Mucosa of rectum (tissue), 2 donors: ENCODE measurements at regions not wholly inside any gene's neighbourhood (a gene's known extent, or its start where the extent isn't known, plus 50 kb on each side); places are given as distances from the start of the nearest gene placed in this dataset.
A peak's percentile ranks its signal among the peaks of the same experiment; 100 is the strongest.
"Not testable (repeated sequence)": the region's sequence is repeated elsewhere in the genome, so short reads cannot be mapped to it uniquely, and the experiment has no call there.

ENCODE experiments used
- H3K27ac ChIP-seq, 2 donors: one replicate each; pipeline ENCODE4 v1.7.0; 2013; ENCODE audit warnings: inconsistent platforms in 2 of 2, low read depth in 2 of 2, low read length in 2 of 2
- H3K27me3 ChIP-seq, 2 donors: one replicate each; pipeline ENCODE4 v1.7.0; 2013; ENCODE audit warnings: low read length in 2 of 2; ENCODE audit not compliant: control insufficient read depth in 2 of 2, insufficient read depth in 2 of 2
- H3K36me3 ChIP-seq, 2 donors: one replicate each; pipeline ENCODE4 v1.7.0; 2013; ENCODE audit warnings: low read length in 2 of 2; ENCODE audit not compliant: control insufficient read depth in 2 of 2, insufficient read depth in 2 of 2
- H3K4me1 ChIP-seq, 2 donors: one replicate each; pipeline ENCODE4 v1.7.0; 2013; ENCODE audit warnings: low read length in 2 of 2, mild to moderate bottlenecking in 1 of 2; ENCODE audit not compliant: control insufficient read depth in 2 of 2, insufficient read depth in 2 of 2
- H3K4me3 ChIP-seq, 2 donors: one replicate each; pipeline ENCODE4 v1.7.0; 2013; ENCODE audit warnings: low read length in 2 of 2
- H3K9ac ChIP-seq, 2 donors: one replicate each; pipeline ENCODE4 v1.7.0; 2013; ENCODE audit warnings: low read length in 2 of 2, low read depth in 1 of 2, mild to moderate bottlenecking in 1 of 2
- H3K9me3 ChIP-seq, 2 donors: one replicate each; pipeline ENCODE4 v1.7.0; 2013; ENCODE audit warnings: low read length in 2 of 2; ENCODE audit not compliant: control insufficient read depth in 2 of 2
- donor health status: healthy.
- donor health status: Normal muscosa, but diverticular disease.

DNA sequence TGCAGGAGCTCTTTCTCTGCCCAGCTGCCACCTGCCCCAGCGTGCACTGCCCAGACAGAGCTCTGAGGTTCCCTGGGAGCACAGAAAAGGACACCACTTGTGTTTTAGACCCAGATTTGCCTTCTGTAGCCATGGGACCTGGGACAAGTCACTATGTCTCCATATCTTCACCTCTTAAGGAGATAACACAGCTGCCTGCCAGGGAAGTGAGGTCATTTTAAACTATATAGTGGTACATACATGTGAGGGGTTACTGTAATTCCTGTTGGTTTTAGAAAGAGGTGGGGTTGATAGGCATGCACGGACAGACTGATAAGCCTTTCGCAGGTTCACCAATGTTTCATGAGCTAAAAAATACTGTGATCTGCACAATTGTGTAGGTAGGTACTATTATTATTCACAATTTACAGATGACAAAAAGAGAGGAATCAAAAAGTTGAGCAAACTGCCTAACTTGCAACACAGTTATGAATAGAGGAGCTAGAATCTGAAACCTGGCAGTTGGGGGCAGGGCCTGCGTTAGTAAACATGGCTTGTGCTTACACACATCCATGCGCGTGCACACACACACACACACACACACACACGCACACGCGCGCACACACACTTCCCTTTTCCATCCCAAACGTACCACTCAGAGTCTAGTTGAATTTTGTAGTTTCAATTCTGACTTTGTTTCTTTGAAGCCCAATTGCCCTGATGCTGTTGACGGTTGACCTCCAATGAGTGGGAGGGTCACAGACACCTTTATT lies 193.6 kb downstream of the FAM43A start:
- Histone ChIP-seq H3K9ac (no peak overlapping the region), H3K27me3 (no peaks in the 10 kb centered on the region), H3K4me3 (no peak overlapping the region), H3K4me1 (peaks cover 12 to 13% of the 10 kb centered on the region in 2 donors), H3K9me3 (peaks cover 6 to 7% of the 10 kb centered on the region in 2 donors), H3K27ac (no peak overlapping the region), H3K36me3 (no peaks in the 10 kb centered on the region)

DNA sequence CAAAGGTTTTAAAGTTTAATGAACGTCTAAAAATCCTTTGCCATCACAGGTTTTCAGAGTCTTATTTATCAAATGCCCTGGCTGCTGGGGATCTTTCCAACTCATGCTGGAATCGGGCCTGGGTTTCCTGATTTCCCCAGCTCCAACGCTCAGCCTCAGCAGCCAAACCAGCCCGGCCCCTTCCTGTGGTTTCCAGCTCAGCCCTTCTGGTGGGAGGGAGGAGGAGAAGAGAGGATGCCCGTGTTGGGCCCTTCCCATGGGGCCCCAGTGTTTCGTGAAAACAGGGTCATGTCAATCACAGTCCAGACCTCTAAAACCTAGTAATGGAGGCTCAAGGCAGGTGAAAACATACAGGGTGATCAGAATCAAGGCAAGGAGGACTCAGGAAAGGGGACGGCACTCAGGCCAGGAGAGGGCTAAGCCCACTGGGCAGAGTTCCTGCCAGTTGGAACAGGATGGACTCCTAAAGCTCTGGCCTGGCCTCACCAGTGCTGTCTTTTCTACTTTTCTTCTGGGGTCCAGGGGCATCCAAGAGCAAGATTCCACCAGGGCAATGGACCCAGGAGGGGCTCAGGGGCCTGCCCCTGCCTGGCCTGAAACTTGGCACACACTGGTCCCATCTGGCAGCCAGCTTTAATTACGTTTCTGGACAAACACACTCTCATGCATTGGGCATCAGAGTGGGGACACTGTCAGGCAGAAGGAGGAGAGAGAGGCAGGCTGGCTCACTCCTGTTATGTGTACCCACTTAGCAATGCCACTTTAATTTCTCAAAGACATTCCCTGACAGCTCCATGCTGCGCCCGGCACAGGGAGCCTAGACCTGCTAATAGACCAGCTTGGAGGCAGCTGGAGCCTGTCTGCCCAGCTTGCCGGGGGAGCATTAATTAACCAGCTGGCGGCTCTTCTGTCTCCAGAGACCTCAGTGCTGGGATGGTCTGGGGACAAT lies 194.6 kb downstream of the FAM43A start:
- Histone ChIP-seq H3K27me3 (no peaks in the 10 kb centered on the region), H3K9ac (no peak overlapping the region), H3K36me3 (no peaks in the 10 kb centered on the region), H3K27ac (peak overlapping the region in 1 of 2 donors; percentile 5), H3K4me3 (no peak overlapping the region), H3K9me3 (peaks cover 7 to 9% of the 10 kb centered on the region in 2 donors), H3K4me1 (peaks cover 12 to 13% of the 10 kb centered on the region in 2 donors)

DNA sequence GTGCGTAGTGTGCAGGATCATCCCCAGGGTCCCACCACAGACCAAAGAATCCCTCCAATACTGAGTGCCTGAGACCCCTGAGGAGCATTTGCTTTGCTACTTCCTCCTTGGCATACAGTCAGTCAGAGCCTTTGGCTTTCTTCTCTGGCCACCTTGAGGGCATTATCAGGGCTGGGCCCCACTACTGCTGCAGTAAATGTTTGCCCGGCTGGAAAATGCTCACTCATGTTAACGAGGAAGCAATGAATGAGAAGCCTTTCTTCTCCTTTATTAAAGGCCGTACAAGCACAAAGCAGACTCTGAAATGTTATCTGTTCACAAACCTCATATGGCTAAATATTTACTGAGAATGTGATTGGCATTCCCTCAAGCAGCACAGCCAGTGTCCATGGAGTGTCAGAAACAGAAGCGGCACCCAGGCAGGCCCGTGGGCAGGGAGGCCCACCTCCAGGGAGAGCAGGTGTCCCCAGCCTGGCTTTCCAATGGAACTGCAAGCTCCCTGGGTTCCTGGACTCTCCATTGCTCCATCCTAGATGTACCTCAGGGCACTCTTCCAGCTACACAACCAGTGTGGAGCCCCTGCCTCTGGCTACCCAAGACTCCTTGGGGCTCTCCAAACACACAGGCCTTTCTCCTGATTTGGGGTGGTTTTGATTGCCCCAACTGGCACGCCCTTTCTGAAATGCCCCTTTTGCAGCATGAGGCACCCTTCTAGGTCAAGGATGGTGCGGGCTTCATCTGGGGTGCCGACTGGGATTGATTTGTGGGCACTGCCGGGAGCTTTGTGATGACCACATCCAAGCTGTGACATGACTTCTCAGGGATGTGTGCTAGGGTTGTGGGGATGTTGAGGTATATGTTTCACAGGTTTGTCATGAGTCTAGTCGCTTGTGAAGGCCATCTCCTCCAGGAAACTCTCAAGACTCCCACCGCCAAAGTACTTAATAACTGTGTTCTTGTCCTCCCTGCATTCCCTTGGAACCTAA lies 195.6 kb downstream of the FAM43A start:
- Histone ChIP-seq H3K9ac (no peak overlapping the region), H3K9me3 (peaks cover 7 to 9% of the 10 kb centered on the region in 2 donors), H3K4me1 (peaks cover 12 to 13% of the 10 kb centered on the region in 2 donors), H3K27ac (peak overlapping the region in 1 of 2 donors; percentile 5), H3K4me3 (no peak overlapping the region), H3K27me3 (no peaks in the 10 kb centered on the region), H3K36me3 (no peaks in the 10 kb centered on the region)

GRCh38 chr3:194884649-194885315 lies 199.1 kb downstream of the FAM43A start:
- H3K9me3 ChIP-seq, result peaks cover 7 to 9% of the 10 kb centered on the region in 2 donors
- H3K4me3 ChIP-seq, result no peak overlapping the region

DNA sequence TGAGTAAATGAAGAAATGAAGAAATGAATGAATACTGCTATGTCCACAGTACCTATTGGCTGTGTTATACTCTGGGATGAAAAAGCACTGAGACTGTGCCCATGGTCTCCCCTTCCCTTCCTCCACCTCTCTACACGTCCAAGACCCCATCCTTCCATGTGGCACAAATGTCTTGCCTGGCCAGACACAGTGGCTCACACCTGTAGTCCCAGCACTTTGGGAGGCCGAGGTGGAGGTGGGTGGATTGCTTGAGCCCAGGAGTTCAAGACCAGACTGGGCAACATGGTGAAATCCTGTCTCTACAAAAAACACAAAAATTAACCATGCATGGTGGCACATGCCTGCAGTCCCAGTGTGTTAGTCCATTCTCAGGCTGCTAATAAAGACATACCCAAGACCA lies 200.1 kb downstream of the FAM43A start:
- H3K27ac ChIP-seq, result no peak overlapping the region
- H3K9ac ChIP-seq, result no peak overlapping the region
- H3K9me3 ChIP-seq, result peaks cover 7 to 9% of the 10 kb centered on the region in 2 donors
- peaks cover 6 to 8% of the 10 kb centered on the region in 2 donors for H3K4me1 ChIP-seq
- H3K4me3 ChIP-seq, result no peak overlapping the region
- no peaks in the 10 kb centered on the region for H3K36me3 ChIP-seq
- no peaks in the 10 kb centered on the region for H3K27me3 ChIP-seq

More at GRCh38 chr3:194884649-194885315, 199.1 kb downstream of the FAM43A start:
- Histone ChIP-seq H3K4me1 (peaks cover 12 to 13% of the 10 kb centered on the region in 2 donors), H3K27ac (no peak overlapping the region), H3K9ac (no peak overlapping the region), H3K27me3 (no peaks in the 10 kb centered on the region), H3K36me3 (no peaks in the 10 kb centered on the region)

DNA sequence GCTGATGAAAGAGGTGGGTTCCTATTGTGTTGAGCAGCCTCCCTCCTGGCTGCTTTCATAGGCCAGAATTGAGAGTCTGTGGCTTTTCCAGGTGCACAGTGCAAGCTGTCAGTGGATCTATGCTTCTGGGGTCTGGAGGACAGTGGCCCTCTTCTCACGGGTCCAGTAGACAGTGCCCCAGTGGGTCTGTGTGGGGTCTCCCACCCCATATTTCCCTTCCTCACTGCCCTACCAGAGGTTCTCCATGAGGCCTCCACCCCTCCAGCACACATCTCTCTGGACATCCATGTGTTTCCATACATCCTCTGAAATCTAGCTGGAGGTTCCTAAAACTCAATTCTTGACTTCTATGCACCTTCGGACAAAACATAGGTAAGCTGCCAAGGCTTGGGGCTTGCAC lies 201.2 kb downstream of the FAM43A start:
- H3K4me1 ChIP-seq, result no peaks in the 10 kb centered on the region
- peaks cover 7 to 9% of the 10 kb centered on the region in 2 donors for H3K9me3 ChIP-seq
- no peak overlapping the region for H3K4me3 ChIP-seq
- no peak overlapping the region for H3K9ac ChIP-seq
- no peak overlapping the region for H3K27ac ChIP-seq
- H3K27me3 ChIP-seq, result no peaks in the 10 kb centered on the region
- H3K36me3 ChIP-seq, result no peaks in the 10 kb centered on the region

DNA sequence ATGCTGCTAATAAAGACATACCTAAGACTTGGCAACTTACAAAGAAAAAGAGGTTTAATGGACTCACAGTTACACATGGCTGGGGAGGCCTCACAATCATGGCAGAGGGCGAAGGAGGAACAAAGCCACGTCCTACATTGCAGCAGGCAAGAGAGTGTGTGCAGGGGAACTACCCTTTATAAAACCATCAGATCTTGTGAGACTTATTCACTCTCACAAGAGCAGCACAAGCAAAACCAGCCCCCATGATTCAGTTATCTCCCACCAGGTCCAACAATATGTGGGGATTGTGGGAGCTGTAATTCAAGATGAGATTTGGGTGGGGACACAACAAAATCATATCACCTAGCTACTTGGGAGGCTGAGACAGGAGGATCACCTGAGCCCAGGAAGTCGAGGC lies 202.4 kb downstream of the FAM43A start:
- H3K27me3 ChIP-seq, H3K4me1 ChIP-seq, H3K9ac ChIP-seq, H3K27ac ChIP-seq, H3K4me3 ChIP-seq, H3K9me3 ChIP-seq, H3K36me3 ChIP-seq: not testable (repeated sequence)

DNA sequence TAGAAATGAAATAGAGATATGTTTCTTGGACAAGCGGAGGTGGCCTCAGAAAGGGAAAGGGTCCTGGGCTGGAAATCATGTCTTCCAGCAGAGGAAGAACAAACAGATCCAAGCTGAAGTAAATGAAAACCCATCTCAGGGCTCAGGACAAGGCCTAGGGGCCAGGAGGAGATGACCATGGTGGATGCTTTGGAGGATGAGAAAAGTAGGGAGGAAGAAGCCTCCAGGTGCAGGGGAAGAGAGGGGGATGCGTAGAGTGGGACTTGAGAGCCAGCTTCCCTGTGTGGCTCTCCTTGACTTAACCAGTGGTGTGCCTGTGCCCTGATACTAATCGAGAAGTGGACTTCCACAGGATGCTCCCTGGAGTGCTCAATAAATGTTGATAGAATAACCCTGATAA lies 203.2 kb downstream of the FAM43A start:
- H3K27me3 ChIP-seq, result no peaks in the 10 kb centered on the region
- no peak overlapping the region for H3K9ac ChIP-seq
- no peaks in the 10 kb centered on the region for H3K4me1 ChIP-seq
- no peaks in the 10 kb centered on the region for H3K36me3 ChIP-seq
- H3K4me3 ChIP-seq, result no peak overlapping the region
- peaks cover 3 to 6% of the 10 kb centered on the region in 2 donors for H3K9me3 ChIP-seq
- H3K27ac ChIP-seq, result no peak overlapping the region

- Histone ChIP-seq H3K4me1 (no peaks in the 10 kb centered on the region), H3K27ac (no peak overlapping the region), H3K4me3 (no peak overlapping the region), H3K9ac (no peak overlapping the region), H3K9me3 (no peaks in the 10 kb centered on the region), H3K27me3 (no peaks in the 10 kb centered on the region), H3K36me3 (no peaks in the 10 kb centered on the region)
Observed at GRCh38 chr3:194890091-194890490, 204.4 kb downstream of the FAM43A start.
